Gastrocnemius medialis (tissue), 4 donors: ENCODE measurements at regions not wholly inside any gene's neighbourhood (a gene's known extent, or its start where the extent isn't known, plus 50 kb on each side); places are given as distances from the start of the nearest gene placed in this dataset.

Experiments
- ATAC-seq, 2 donors: fragments of 150-250 bp; one replicate each; pipeline ENCODE4 v1.9.1; 2016
- DNase-seq, 2 donors: peaks; one replicate each; pipeline ENCODE4 v3.0.0-alpha.2; 2019
- H3K27ac ChIP-seq, 4 donors: fragments of 200-600 bp; sonication (generic); 1 replicate in 1 of 4; 2 replicates in 3 of 4; pipeline ENCODE4 v1.5.1; 2016 to 2018; ENCODE audit warnings: mild to moderate bottlenecking in 2 of 4, moderate library complexity in 1 of 4
- H3K27me3 ChIP-seq, 3 donors: fragments of 200-600 bp; sonication (generic) in 2 of 3; 1 replicate in 1 of 3; 2 replicates in 2 of 3; pipeline versions ENCODE4 v1.5.1 to v1.6.0; 2016 to 2019; ENCODE audit warnings: mild to moderate bottlenecking in 1 of 3, moderate library complexity in 1 of 3
- H3K36me3 ChIP-seq, 2 donors: fragments of 200-600 bp; sonication (generic) in 1 of 2; one replicate each; pipeline ENCODE4 v1.5.1; 2017 to 2018
- H3K4me1 ChIP-seq, 2 donors: fragments of 200-600 bp; sonication (generic) in 1 of 2; one replicate each; pipeline ENCODE4 v1.5.1; 2016 to 2017; ENCODE audit warnings: mild to moderate bottlenecking in 2 of 2
- H3K4me3 ChIP-seq, 4 donors: fragments of 200-600 bp; sonication (generic) in 3 of 4; 1 replicate in 1 of 4; 2 replicates in 3 of 4; pipeline ENCODE4 v1.5.1; 2016 to 2019; ENCODE audit warnings: mild to moderate bottlenecking in 2 of 4
- H3K9me3 ChIP-seq, 3 donors: fragments of 200-600 bp; sonication (generic) in 2 of 3; 1 replicate in 1 of 3; 2 replicates in 2 of 3; pipeline ENCODE4 v1.5.1; 2016 to 2019
- POLR2A ChIP-seq, 2 donors: fragments of 450-650 bp; IDR thresholded peaks; one replicate each; pipeline ENCODE4 v1.6.1; 2017; ENCODE audit warnings: antibody characterized with exemption in 2 of 2, mild to moderate bottlenecking in 2 of 2, moderate library complexity in 2 of 2
- in situ Hi-C, 4 donors: fragments of 200-750 bp; cut with MboI; loops; one replicate each; pipeline versions ENCODE4 v1.15.0 to v1.8.0; 2017; ENCODE audit warnings: low sequenced_read_pairs in 4 of 4
- intact Hi-C: fragments of 100-400 bp; cut with DNase I; formaldehyde crosslinking; loops from one replicate; pipeline ENCODE4 v1.15.1; 2023; ENCODE audit warnings: low total_unique reads
- TF ChIP-seq, protein P1 (sequence below), 5 experiments: fragments of 450-650 bp in 3 of 5; fragments of 200-600 bp in 2 of 5; sonication (generic) in 2 of 5; IDR thresholded peaks in 4 of 5; conservative IDR thresholded peaks in 1 of 5; 1 replicate in 4 of 5; 2 replicates in 1 of 5; pipeline ENCODE4 v1.5.1; 2016 to 2019; ENCODE audit warnings: antibody characterized with exemption in 5 of 5, mild to moderate bottlenecking in 3 of 5, moderate library complexity in 3 of 5

DNA sequence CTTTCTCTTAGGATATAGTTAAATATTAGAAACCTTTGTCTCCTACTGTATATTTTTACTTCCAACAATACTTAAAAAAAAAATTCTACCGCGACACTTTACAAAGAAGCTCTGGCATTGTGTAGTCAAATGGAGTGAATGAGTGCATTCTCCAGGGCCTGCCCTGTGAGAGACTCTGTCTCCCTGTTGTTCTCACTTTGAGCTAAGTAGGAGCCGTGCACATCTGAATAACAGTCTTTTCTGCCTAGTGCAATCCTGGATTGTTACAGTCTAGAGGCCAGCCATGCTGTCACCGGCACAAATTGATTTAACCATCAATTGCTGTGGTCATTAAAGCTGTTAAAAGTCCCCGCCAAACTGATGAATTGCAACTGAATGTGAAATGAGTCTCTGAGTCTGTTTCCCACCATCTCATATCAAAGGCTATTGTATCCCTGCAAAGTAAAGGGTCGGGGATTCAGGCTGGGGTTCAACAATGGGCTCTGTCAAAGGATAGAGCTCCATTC lies 156.0 kb downstream of the RFPL4B start:
- DNase-seq (no peak), ATAC-seq (no peak)
- no peaks in the 10 kb centered on the region for H3K27me3 ChIP-seq
- H3K36me3 ChIP-seq, result no peaks in the 10 kb centered on the region
- in situ Hi-C loops (no loop called here), intact Hi-C loops (no loop called here)
- no peaks in the 10 kb centered on the region for H3K9me3 ChIP-seq
- TF ChIP-seq POLR2A (IDR thresholded peaks at IDR 0.05), result no peak
- TF ChIP-seq, protein P1, sequence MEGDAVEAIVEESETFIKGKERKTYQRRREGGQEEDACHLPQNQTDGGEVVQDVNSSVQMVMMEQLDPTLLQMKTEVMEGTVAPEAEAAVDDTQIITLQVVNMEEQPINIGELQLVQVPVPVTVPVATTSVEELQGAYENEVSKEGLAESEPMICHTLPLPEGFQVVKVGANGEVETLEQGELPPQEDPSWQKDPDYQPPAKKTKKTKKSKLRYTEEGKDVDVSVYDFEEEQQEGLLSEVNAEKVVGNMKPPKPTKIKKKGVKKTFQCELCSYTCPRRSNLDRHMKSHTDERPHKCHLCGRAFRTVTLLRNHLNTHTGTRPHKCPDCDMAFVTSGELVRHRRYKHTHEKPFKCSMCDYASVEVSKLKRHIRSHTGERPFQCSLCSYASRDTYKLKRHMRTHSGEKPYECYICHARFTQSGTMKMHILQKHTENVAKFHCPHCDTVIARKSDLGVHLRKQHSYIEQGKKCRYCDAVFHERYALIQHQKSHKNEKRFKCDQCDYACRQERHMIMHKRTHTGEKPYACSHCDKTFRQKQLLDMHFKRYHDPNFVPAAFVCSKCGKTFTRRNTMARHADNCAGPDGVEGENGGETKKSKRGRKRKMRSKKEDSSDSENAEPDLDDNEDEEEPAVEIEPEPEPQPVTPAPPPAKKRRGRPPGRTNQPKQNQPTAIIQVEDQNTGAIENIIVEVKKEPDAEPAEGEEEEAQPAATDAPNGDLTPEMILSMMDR (IDR thresholded peaks at IDR 0.05 in 4 of 5, conservative IDR thresholded peaks at IDR 0.05 in 1 of 5), result no peak
- H3K27ac ChIP-seq, result no peak overlapping the region
- no peak overlapping the region for H3K4me3 ChIP-seq
- H3K4me1 ChIP-seq, result peaks cover 0 to 4% of the 10 kb centered on the region in 2 donors

DNA sequence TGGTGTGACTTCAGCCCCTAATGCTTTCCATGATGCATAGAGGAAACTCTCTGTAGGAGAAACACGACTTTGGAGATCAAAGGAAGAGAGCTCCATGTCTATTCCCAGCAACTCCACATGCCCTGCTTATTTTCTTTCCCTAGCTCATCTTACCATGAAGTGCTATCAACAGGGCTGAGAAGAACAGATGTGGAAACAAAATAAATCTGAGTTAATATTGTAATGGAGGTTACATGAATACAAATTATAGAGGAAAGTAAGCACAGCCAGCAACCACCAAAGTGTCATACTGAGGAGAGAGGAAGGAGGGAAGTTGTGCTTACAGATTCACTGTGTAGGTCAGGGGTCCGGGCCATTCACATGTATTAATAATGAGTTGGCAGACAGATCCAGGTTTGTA lies 157.5 kb downstream of the RFPL4B start:
- TF ChIP-seq, protein P1 (IDR thresholded peaks at IDR 0.05 in 4 of 5, conservative IDR thresholded peaks at IDR 0.05 in 1 of 5), result no peak
- TF ChIP-seq POLR2A (IDR thresholded peaks at IDR 0.05), result no peak
- no peak overlapping the region for H3K27ac ChIP-seq
- in situ Hi-C loops (no loop called here), intact Hi-C loops (no loop called here)
- H3K4me1 ChIP-seq, result peaks cover 0 to 4% of the 10 kb centered on the region in 2 donors
- no peak for ATAC-seq
- H3K36me3 ChIP-seq, result no peaks in the 10 kb centered on the region
- no peak for DNase-seq
- no peaks in the 10 kb centered on the region for H3K9me3 ChIP-seq
- H3K27me3 ChIP-seq, result no peaks in the 10 kb centered on the region
- no peak overlapping the region for H3K4me3 ChIP-seq

DNA sequence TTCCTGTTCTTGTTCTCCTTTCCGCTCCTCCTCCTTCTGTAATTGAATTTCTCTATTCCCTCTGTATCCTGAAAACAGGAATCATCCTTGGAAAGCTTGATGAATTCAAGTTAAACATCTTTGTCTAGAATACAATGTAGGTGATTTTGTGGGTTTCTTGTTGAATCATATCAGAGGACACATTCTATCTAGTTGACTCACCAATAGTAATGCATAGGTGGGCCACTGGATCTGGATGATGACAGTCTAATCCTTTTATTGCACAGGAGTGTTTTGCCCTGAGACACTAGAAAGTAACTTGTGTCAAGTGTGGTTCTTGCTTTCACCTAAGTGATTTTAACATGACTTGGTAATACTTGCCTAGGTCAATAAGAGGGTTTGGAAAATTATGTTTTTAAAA lies 164.3 kb downstream of the RFPL4B start:
- Histone ChIP-seq H3K27ac (no peak overlapping the region), H3K27me3 (no peaks in the 10 kb centered on the region), H3K9me3 (no peaks in the 10 kb centered on the region), H3K4me1 (no peaks in the 10 kb centered on the region), H3K36me3 (no peaks in the 10 kb centered on the region), H3K4me3 (no peak overlapping the region)
- TF ChIP-seq POLR2A (IDR thresholded peaks at IDR 0.05), result no peak
- TF ChIP-seq, protein P1 (IDR thresholded peaks at IDR 0.05 in 4 of 5, conservative IDR thresholded peaks at IDR 0.05 in 1 of 5), result no peak
- in situ Hi-C loops (no loop called here), intact Hi-C loops (no loop called here)
- no peak for ATAC-seq
- no peak for DNase-seq

GRCh38 chr6:112513175-112513574 lies 166.0 kb downstream of the RFPL4B start:
- in situ Hi-C loops (no loop called here), intact Hi-C loops (no loop called here)
- H3K27me3 ChIP-seq, result no peaks in the 10 kb centered on the region
- no peak overlapping the region for H3K4me3 ChIP-seq
- no peaks in the 10 kb centered on the region for H3K9me3 ChIP-seq
- H3K27ac ChIP-seq, result no peak overlapping the region
- no peaks in the 10 kb centered on the region for H3K36me3 ChIP-seq
- no peak for ATAC-seq
- TF ChIP-seq, protein P1 (IDR thresholded peaks at IDR 0.05 in 4 of 5, conservative IDR thresholded peaks at IDR 0.05 in 1 of 5), result no peak
- no peak for TF ChIP-seq POLR2A (IDR thresholded peaks at IDR 0.05)
- no peaks in the 10 kb centered on the region for H3K4me1 ChIP-seq
- DNase-seq, result no peak

- ATAC-seq (no peak), DNase-seq (no peak)
- in situ Hi-C loops (no loop called here), intact Hi-C loops (no loop called here)
- Histone ChIP-seq H3K4me1 (no peaks in the 10 kb centered on the region), H3K36me3 (no peaks in the 10 kb centered on the region), H3K27ac (no peak overlapping the region), H3K9me3 (no peaks in the 10 kb centered on the region), H3K27me3 (no peaks in the 10 kb centered on the region), H3K4me3 (no peak overlapping the region)
- TF ChIP-seq, protein P1 (IDR thresholded peaks at IDR 0.05 in 4 of 5, conservative IDR thresholded peaks at IDR 0.05 in 1 of 5), result no peak
- no peak for TF ChIP-seq POLR2A (IDR thresholded peaks at IDR 0.05)
Measured at GRCh38 chr6:112522587-112522986, 175.5 kb downstream of the RFPL4B start.
